ENCODE measurements at regions not wholly inside any gene's neighbourhood (a gene's known extent, or its start where the extent isn't known, plus 50 kb on each side); places are given as distances from the start of the nearest gene placed in this dataset.
A peak's percentile ranks its signal among the peaks of the same experiment; 100 is the strongest.

DNA sequence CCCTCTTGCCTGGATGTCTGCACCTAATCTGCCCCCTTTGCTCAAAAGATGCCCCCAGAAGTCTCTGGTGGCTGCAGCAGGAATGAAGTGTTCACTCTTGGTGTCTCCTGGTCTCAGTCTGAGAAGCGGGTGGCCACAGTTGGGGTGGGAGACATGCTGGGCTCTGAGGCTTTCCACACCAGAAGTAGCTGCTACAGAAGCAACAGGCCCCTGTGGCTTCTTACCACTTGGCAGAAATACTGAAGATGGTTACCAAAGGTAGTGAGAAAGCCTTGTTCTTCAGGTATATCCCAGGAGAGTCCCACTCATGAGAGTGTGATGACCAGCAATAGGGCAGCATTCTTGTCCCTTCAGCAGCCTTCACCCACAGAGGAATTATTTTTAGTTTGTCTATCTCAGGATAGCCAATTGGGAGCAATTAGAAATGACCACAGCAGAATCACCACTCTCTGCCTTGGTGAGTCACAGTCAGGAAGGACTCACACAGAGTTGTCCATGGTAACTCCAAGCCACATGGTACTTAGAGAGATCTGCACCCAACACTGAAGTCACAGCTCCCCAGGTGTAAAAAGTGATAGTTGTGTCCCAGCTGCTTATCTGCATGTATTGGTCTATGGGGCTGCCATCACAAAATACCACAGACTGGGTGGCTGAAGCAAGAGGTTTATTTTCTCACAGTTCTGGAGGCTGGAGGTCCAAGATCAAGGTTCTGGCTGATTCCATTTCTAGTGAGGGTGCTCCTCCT, 169.8 kb upstream of the ID2 start:
- peak in 2 of 4 donors; percentile 23 to 28 for ATAC-seq
- 90 to 98% (median 97%) methylated on average over 1 of the region's 1 CpG; no CpG with 5 or more reads in 1 of the 4 donors for WGBS, 4 donors
- Histone ChIP-seq H3K4me3 (no peak overlapping the region), H3K36me3 (no peaks in the 10 kb centered on the region), H3K27ac (no peak overlapping the region), H3K27me3 (no peaks in the 10 kb centered on the region), H3K9me3 (peaks cover 0 to 8% (median 0%) of the 10 kb centered on the region in 12 donors), H3K4me1 (peaks cover 0 to 53% (median 13%) of the 10 kb centered on the region in 12 donors)
- TF ChIP-seq, protein P1, sequence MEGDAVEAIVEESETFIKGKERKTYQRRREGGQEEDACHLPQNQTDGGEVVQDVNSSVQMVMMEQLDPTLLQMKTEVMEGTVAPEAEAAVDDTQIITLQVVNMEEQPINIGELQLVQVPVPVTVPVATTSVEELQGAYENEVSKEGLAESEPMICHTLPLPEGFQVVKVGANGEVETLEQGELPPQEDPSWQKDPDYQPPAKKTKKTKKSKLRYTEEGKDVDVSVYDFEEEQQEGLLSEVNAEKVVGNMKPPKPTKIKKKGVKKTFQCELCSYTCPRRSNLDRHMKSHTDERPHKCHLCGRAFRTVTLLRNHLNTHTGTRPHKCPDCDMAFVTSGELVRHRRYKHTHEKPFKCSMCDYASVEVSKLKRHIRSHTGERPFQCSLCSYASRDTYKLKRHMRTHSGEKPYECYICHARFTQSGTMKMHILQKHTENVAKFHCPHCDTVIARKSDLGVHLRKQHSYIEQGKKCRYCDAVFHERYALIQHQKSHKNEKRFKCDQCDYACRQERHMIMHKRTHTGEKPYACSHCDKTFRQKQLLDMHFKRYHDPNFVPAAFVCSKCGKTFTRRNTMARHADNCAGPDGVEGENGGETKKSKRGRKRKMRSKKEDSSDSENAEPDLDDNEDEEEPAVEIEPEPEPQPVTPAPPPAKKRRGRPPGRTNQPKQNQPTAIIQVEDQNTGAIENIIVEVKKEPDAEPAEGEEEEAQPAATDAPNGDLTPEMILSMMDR (IDR thresholded peaks at IDR 0.05): no peak
- no peak for DNase-seq
- intact Hi-C loops (cut with DNase I): loop anchor here in 2 of 10 donors (10.0 kb wide), 2 partner anchors 127 to 173 kb away; partner anchors contain the start of gene ID2 (in 1 of the 2)

DNA sequence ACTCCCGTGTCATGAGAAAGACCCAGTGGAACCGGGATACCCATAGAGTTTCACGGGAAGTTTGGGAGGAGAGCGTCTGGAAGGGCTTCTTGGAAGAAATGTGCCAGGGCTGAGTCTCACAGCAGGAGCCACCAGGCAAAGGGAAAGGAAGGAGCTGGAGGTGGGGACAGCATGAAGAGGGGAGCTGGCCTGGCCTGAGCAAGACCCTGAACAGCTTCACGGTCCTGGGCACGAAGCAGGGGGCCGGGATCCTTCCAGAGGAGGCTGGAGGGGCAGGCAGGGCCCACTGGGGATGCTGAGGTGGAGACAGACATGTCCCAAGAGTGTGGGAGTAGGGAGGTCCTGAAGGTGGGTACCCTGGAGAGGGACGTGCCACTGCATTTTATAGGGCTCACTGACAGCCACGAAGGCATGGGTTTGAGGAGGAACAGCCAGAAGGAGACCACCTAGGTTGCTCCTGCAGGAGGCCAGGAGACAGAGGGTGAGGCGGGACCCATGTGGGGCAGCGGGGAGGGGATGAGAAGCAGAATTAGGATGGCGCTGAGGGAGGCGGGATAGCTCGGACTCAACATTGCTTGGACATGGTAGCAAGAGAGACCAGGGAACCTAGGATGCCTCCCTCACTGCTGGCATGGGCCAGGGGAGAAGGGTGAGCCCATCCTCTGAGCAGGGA, 168.1 kb upstream of the ID2 start:
- intact Hi-C loops (cut with DNase I): loop anchor here in 2 of 10 donors (10.0 kb wide), 2 partner anchors 129 to 171 kb away; partner anchors contain the start of gene ID2 (in 1 of the 2)
- peak overlapping the region in 1 of 12 donors; percentile 75 for H3K27ac ChIP-seq
- no peak for TF ChIP-seq POLR2A (IDR thresholded peaks at IDR 0.05)
- TF ChIP-seq, protein P1 (IDR thresholded peaks at IDR 0.05): no peak
- H3K9me3 ChIP-seq: peaks cover 0 to 8% (median 0%) of the 10 kb centered on the region in 12 donors
- H3K4me3 ChIP-seq: no peak overlapping the region
- no peak for DNase-seq
- no peaks in the 10 kb centered on the region for H3K27me3 ChIP-seq
- no peak for ATAC-seq
- H3K36me3 ChIP-seq: no peaks in the 10 kb centered on the region
- H3K4me1 ChIP-seq: peaks cover 0 to 59% (median 13%) of the 10 kb centered on the region in 12 donors
- WGBS, 4 donors: 96 to 97% (median 97%) methylated on average over 14 of the region's 14 CpGs

DNA sequence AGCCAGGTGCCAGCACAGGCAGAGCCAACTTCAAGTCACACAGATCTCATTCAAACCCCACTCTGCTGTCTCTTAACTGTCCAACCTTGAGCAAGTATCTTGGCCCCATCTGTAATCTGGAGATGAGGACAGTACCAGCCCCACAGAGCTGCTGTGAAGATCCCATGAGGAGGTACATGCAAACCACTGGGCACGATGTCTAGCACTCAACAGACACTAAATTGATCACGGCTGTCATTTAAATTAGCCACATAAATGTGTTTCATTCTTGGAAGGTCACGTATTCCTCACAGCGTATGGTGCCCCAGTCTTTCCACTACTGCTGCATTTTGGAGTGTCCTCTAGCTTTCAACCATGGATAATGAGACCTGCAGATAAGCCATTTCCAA, 167.6 kb upstream of the ID2 start:
- 92 to 98% (median 96%) methylated on average over 4 of the region's 4 CpGs for WGBS, 4 donors
- DNase-seq: no peak
- intact Hi-C loops (cut with DNase I): loop anchor here in 2 of 10 donors (10.0 kb wide), 2 partner anchors 129 to 171 kb away; partner anchors contain the start of gene ID2 (in 1 of the 2)

More for the DNA sequence above, 167.6 kb upstream of the ID2 start:
- Histone ChIP-seq H3K27me3 (no peaks in the 10 kb centered on the region), H3K9me3 (peaks cover 0 to 8% (median 0%) of the 10 kb centered on the region in 12 donors), H3K27ac (peak overlapping the region in 5 of 12 donors; percentile 43 to 75 (median 60)), H3K36me3 (no peaks in the 10 kb centered on the region), H3K4me3 (no peak overlapping the region), H3K4me1 (peaks cover 0 to 64% (median 13%) of the 10 kb centered on the region in 12 donors)
- ATAC-seq: no peak
- TF ChIP-seq, protein P1 (IDR thresholded peaks at IDR 0.05): no peak

Data from heart left ventricle (tissue), 16 donors.